Hepatocyte (in vitro differentiated cells): ENCODE measurements at regions not wholly inside any gene's neighbourhood (a gene's known extent, or its start where the extent isn't known, plus 50 kb on each side); places are given as distances from the start of the nearest gene placed in this dataset.

Source experiments
- CTCF ChIP-seq: fragments of 200-600 bp; sonication (generic); IDR thresholded peaks from 2 replicates; pipeline ENCODE4 v1.5.1; 2016; ENCODE audit warnings: antibody characterized with exemption, mild to moderate bottlenecking; ENCODE audit not compliant: poor library complexity
- EZH2phosphoT487 ChIP-seq: fragments of 200-600 bp; sonication (generic); IDR thresholded peaks from one replicate; pipeline ENCODE4 v1.6.1; 2018; ENCODE audit warnings: antibody characterized with exemption, mild to moderate bottlenecking, low read depth, moderate library complexity; ENCODE audit not compliant: unreplicated experiment, severe bottlenecking

- TF ChIP-seq CTCF (no peak), EZH2phosphoT487 (no peak)
Observed at GRCh38 chr7:54409917-54410316, 132.3 kb upstream of the VSTM2A start.
